Stimulated activated naive CD8-positive, alpha-beta T cell treated with anti-CD3 and anti-CD28 coated beads, Interleukin-15, Interleukin-2, amounts not matched to agents 100 ng/mL and 50 ng/mL, for 24 hours (primary cell): ENCODE measurements at regions not wholly inside any gene's neighbourhood (a gene's known extent, or its start where the extent isn't known, plus 50 kb on each side); places are given as distances from the start of the nearest gene placed in this dataset.

Source experiments
- H3K27ac Mint-ChIP-seq: one replicate; pipeline ENCODE4 v1.8.0; 2021; ENCODE audit warnings: mild to moderate bottlenecking, mixed read lengths
- H3K27me3 Mint-ChIP-seq: one replicate; pipeline ENCODE4 v1.8.0; 2021; ENCODE audit warnings: mixed read lengths
- H3K36me3 Mint-ChIP-seq: one replicate; pipeline ENCODE4 v1.8.0; 2021; ENCODE audit warnings: low read depth, mixed read lengths
- H3K4me1 Mint-ChIP-seq: one replicate; pipeline ENCODE4 v1.8.0; 2021; ENCODE audit warnings: low read depth, mixed read lengths
- H3K4me3 Mint-ChIP-seq: one replicate; pipeline ENCODE4 v1.8.0; 2021; ENCODE audit warnings: mild to moderate bottlenecking, mixed read lengths
- H3K9me3 Mint-ChIP-seq: one replicate; pipeline ENCODE4 v1.8.0; 2021; ENCODE audit warnings: mixed read lengths

DNA sequence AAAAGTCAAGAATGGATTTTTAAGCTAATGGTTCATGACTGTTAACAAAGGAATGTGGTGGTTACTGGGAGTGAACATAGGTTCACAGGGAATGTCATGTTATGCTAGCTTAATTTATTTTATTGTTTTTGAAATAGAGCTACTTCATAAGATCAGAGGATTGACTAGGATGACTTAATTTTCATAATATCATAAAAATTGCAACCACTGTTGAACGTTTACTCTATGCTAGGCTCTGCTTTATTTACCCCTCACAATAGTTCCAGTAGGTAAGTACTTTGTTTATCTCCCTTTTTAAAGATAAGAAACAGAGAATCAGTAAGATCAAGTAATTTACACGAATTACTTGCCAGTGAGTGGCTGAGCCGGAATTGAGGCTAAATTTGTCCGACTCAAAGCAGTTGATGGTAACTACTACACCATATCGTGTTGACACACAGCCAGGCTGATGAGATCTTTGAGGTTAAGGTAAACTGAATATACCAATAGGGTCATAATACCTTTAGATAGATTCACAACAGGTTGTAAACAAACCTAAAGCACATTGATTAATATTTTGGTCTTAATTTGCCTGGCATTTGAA lies 194.6 kb upstream of the CITED2 start:
- Mint-ChIP-seq H3K27me3 (peaks cover 3% of the 10 kb centered on the region), H3K36me3 (no peaks in the 10 kb centered on the region), H3K27ac (no peak overlapping the region), H3K9me3 (peaks cover 3% of the 10 kb centered on the region), H3K4me1 (peaks cover 6% of the 10 kb centered on the region), H3K4me3 (no peak overlapping the region)

DNA sequence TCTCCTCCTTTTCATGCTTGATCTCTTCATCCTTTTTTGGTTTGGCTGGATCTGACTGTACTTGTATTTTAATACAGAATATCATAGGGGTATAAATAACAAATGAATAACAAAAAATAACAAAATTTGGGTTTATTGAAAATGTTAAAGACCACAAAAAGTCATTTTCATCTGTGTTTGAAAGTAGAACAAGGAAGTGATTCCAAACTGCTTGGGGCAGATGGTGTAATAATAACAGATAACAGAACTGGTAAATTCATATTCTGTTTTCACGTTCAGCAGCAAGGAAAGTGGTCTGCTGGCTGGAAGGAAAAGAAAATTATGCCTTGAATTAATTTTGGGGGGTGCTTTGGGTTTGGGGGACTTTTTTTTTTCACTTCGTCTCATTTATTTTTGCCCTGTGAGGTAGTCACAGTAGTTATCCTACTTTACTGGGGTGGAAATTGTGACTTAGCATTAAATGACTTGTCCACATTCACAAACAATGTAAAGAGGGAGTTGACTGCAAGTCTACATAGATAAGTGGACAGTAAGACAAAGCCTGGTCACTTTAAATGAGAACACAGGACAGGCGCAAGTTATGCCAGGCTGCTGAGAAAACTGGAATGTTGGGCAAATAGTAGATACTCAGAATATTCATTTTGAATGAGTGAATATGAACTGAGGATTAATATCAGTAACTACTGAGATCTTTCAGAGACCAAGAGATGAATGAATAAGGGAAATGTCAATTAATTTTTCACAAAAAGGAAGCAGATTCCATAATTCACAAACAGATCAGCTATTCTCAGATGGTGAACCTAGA lies 193.9 kb upstream of the CITED2 start:
- H3K27me3 Mint-ChIP-seq, result no peaks in the 10 kb centered on the region
- H3K27ac Mint-ChIP-seq, result no peak overlapping the region
- H3K4me3 Mint-ChIP-seq, result no peak overlapping the region
- H3K36me3 Mint-ChIP-seq, result no peaks in the 10 kb centered on the region
- H3K4me1 Mint-ChIP-seq, result peaks cover 6% of the 10 kb centered on the region
- no peaks in the 10 kb centered on the region for H3K9me3 Mint-ChIP-seq

DNA sequence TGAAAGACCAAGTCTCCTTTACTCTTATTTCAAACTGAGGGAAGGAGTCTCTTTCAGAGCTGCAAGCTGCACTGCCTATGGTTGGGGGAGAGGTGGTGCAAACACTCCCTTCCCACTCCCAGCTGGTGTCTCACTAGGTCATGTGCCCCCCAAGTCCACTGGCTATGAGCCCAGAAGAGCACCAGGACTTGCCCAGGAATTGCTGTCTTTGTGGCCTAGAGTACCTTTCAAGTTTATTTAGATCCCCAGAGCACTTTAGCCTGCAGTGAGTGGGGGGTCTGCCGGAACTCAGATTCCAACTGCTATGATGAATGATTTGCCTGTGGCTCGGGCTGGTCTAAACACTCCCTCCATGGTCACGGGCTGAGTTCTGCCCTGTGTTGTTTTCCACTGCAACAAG lies 192.6 kb upstream of the CITED2 start:
- Mint-ChIP-seq H3K27me3 (no peaks in the 10 kb centered on the region), H3K4me1 (peaks cover 6% of the 10 kb centered on the region), H3K36me3 (no peaks in the 10 kb centered on the region), H3K4me3 (no peak overlapping the region), H3K27ac (no peak overlapping the region), H3K9me3 (no peaks in the 10 kb centered on the region)

DNA sequence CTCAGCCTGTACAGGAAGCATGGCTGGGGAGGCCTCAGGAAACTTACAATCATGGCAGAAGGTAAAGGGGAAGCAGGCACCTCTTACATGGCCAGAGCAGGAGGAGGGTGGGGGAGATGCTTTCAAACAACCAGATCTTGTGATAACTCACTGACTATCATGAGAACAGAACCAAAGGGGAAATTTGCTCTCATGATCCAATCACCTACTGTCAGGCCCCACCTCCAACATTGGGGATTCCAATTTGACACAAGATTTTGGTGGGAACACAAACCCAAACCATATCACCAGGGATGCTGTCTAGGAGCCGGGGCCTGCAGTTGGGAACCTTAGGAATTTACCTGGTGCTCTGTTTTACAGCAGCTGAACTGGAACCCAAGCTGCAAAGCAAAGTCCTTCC lies 191.1 kb upstream of the CITED2 start:
- H3K4me1 Mint-ChIP-seq, result peaks cover 6% of the 10 kb centered on the region
- no peak overlapping the region for H3K27ac Mint-ChIP-seq
- no peaks in the 10 kb centered on the region for H3K27me3 Mint-ChIP-seq
- H3K9me3 Mint-ChIP-seq, result peaks cover 4% of the 10 kb centered on the region
- no peak overlapping the region for H3K4me3 Mint-ChIP-seq
- H3K36me3 Mint-ChIP-seq, result no peaks in the 10 kb centered on the region

DNA sequence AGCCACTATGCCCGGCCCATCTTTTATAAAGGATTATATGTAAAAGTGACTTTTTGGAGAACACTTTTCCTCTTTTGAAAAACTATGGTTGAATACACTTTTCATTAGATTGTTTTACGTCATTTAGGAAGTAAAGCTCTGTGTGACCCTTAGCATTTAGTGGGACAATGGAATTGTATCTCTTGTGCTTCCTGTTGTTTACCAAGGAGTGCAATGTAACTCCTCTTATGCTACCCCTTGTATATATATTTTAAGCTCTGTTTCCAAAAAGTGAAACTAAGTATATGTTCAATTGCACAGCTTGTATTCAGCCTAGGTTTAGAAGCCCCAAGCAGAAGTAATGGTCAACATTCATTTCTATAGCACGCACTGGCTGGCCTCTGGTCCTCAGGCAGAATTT lies 183.1 kb upstream of the CITED2 start:
- Mint-ChIP-seq H3K27ac (no peak overlapping the region), H3K4me3 (no peak overlapping the region), H3K4me1 (no peaks in the 10 kb centered on the region), H3K27me3 (no peaks in the 10 kb centered on the region), H3K9me3 (peaks cover 8% of the 10 kb centered on the region), H3K36me3 (no peaks in the 10 kb centered on the region)

DNA sequence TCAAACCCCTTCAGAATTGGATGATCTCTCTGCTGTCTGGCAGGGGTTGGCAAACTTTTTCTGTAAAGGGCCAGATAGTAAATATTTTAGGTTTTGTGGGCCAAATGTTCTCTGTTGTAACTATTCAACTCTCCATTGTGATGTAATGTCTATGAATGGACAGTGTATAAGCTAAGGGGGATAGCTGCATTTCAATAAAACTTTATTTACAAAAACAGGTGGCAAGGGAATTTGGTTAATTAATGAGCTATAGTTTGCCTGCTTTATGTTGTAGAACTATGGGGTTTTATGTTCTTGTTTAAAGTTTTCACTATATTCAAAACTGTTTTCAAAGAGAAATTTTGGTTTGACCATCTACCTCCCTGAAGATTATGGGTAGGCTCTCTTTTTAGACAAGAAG lies 182.1 kb upstream of the CITED2 start:
- no peaks in the 10 kb centered on the region for H3K4me1 Mint-ChIP-seq
- no peaks in the 10 kb centered on the region for H3K27me3 Mint-ChIP-seq
- peaks cover 8% of the 10 kb centered on the region for H3K9me3 Mint-ChIP-seq
- H3K27ac Mint-ChIP-seq, result no peak overlapping the region
- H3K36me3 Mint-ChIP-seq, result no peaks in the 10 kb centered on the region
- no peak overlapping the region for H3K4me3 Mint-ChIP-seq

DNA sequence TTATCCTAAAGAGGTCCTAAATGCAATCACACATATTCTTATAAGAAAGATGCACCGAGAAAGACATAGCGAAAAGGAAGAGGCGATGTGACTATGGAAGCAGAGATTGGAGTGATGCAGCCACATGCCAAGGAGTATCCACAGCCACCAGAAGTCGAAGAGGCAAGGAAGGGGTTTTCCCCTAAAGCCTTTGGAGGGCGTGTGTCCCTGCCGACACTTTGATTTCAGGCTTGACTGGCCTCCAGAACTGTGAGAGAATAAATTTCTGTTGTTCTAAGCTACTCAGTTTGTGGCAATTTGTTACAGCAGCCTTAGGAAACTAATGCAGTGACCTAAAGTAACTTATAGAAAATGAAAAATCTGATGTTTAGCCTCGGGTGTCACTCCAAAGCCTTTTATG lies 179.5 kb upstream of the CITED2 start:
- H3K27ac Mint-ChIP-seq, result no peak overlapping the region
- H3K9me3 Mint-ChIP-seq, result no peaks in the 10 kb centered on the region
- no peaks in the 10 kb centered on the region for H3K27me3 Mint-ChIP-seq
- H3K4me1 Mint-ChIP-seq, result no peaks in the 10 kb centered on the region
- H3K36me3 Mint-ChIP-seq, result no peaks in the 10 kb centered on the region
- H3K4me3 Mint-ChIP-seq, result no peak overlapping the region

DNA sequence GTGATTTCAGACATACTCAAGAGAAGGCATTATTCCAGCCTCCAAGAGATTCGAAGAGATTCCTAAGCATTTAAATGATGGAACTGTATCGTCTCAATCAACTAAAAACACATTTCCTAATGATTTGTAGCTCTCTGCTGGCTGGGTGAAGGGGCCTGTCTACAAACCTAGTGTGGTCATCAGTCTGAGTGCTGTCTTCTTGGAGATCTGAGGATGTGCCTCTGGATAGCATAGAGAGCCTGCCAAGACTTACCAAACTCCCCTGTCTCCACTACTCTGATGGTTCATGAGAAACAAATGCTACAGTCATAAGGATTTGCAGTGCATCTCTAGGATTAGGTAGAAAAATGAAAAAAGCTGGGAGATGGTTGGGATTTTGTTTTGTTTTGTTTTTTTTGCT lies 176.9 kb upstream of the CITED2 start:
- H3K4me1 Mint-ChIP-seq, result no peaks in the 10 kb centered on the region
- no peaks in the 10 kb centered on the region for H3K9me3 Mint-ChIP-seq
- H3K27ac Mint-ChIP-seq, result no peak overlapping the region
- H3K4me3 Mint-ChIP-seq, result no peak overlapping the region
- no peaks in the 10 kb centered on the region for H3K27me3 Mint-ChIP-seq
- H3K36me3 Mint-ChIP-seq, result no peaks in the 10 kb centered on the region

DNA sequence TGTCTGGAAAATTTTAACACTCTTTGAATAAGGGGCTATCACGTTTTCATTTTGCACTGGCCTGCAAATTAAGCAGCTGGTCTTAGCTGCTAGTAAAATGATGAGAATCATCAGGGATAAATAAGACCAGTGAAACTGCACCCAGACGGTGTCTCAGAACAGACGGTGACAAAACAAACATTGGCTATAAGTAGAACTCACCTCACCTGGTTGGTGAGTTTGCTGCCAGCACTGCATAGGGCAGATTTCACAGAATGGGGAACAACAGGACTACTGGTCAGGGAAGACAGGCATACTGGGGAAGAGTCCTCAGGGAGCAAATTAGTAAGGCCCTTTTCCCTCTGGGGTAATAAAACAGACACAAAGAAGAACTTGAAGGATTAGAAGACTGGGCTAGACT lies 175.9 kb upstream of the CITED2 start:
- Mint-ChIP-seq H3K4me1 (no peaks in the 10 kb centered on the region), H3K27ac (no peak overlapping the region), H3K4me3 (no peak overlapping the region), H3K36me3 (no peaks in the 10 kb centered on the region), H3K9me3 (no peaks in the 10 kb centered on the region), H3K27me3 (no peaks in the 10 kb centered on the region)

DNA sequence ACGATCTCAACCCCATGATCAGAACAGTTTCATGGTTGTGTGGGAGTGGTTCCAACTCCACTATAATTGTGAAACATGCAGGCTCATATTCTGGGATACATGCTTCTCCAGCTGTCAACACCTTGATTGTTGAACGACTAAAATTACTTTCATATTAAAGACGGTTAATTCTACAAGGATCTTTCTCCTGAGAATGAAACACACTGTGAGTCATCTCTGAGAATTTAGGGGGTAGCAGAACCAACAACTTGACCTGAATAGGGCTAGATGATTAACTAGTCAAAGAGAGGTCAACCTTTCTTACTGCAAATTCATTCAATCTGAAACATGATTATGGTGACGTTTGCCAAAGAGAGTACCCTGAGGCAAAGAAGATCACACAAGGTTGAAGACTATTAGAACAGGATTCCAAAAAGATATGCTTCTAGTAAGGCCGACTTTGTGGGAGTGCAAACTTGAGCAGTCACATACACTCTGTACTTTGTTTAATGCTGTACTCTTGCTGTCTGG lies 175.2 kb upstream of the CITED2 start:
- H3K4me1 Mint-ChIP-seq, result no peaks in the 10 kb centered on the region
- H3K27me3 Mint-ChIP-seq, result no peaks in the 10 kb centered on the region
- H3K9me3 Mint-ChIP-seq, result no peaks in the 10 kb centered on the region
- no peak overlapping the region for H3K4me3 Mint-ChIP-seq
- H3K27ac Mint-ChIP-seq, result no peak overlapping the region
- H3K36me3 Mint-ChIP-seq, result no peaks in the 10 kb centered on the region

DNA sequence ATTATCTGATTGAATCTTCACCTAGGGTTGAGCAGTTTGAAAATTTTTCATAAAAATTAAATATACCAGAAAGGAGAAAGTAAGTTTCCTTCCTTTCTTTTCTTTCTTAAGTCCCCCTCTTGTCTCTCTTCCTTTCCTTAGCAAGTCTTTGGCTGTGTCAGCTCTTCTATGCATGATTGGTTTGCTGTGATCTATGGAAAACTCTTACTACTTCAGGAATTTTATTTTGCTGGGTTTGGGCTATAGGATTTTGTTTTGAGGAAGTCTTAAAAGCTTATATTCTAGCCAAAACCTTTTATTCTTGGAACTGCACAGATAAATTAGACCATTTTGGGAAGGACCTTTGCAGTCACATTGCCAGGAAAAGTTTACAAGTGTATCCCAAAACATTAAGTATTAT lies 173.4 kb upstream of the CITED2 start:
- H3K27ac Mint-ChIP-seq, result no peak overlapping the region
- H3K4me1 Mint-ChIP-seq, result no peaks in the 10 kb centered on the region
- no peak overlapping the region for H3K4me3 Mint-ChIP-seq
- H3K36me3 Mint-ChIP-seq, result no peaks in the 10 kb centered on the region
- H3K27me3 Mint-ChIP-seq, result no peaks in the 10 kb centered on the region
- H3K9me3 Mint-ChIP-seq, result no peaks in the 10 kb centered on the region

DNA sequence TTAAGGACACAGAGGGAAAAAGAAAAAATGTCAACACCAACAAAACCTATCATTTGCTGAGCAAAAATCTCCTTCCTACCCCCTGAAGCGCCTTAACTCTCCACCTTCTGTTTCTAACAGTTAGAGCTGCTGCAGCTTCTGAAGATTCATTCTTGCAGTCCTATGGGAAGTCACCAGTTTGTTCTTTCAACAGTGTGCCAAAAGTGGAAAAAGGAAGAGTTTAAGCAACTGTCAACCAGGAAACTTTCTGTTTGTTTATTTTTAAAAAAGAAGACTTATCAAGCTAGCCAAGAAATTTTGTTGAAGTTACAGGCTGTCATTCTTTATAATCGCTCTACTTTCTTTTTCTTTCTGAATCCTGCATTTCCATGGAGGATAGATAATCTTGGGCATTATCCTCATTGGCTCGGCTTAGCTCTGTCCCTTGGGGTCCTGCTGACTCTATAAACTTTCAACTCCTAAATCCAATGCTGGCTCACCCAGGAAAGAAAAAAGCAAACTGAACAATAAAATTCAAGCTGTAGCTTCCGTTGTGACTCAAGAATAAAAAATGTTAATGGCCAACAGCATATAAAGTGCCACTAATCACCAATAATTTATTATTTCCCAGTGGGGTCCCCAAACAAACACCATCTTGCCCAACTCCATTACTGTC lies 172.8 kb upstream of the CITED2 start:
- Mint-ChIP-seq H3K9me3 (no peaks in the 10 kb centered on the region), H3K27ac (no peak overlapping the region), H3K4me1 (no peaks in the 10 kb centered on the region), H3K27me3 (no peaks in the 10 kb centered on the region), H3K36me3 (no peaks in the 10 kb centered on the region), H3K4me3 (no peak overlapping the region)

DNA sequence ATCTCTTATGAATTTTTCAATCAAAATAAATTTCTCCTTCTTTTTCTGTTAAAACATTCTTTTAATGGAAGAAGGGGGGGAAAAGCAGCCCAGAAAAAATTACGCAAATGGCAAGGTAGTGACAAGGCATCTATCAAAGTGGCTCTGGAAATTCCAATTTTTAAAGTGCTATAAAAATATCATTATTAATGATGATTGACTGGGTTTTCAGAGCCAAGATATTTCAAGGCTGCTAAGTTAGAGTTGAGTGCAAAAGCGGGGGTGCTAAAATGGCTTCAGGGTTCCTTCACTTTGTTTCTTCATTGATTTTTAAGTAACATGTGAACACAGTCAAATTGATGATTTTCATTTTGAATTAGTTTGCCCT lies 171.6 kb upstream of the CITED2 start:
- Mint-ChIP-seq H3K27me3 (no peaks in the 10 kb centered on the region), H3K4me3 (no peak overlapping the region), H3K36me3 (no peaks in the 10 kb centered on the region), H3K27ac (no peak overlapping the region), H3K9me3 (no peaks in the 10 kb centered on the region), H3K4me1 (peaks cover under 1% of the 10 kb centered on the region)

DNA sequence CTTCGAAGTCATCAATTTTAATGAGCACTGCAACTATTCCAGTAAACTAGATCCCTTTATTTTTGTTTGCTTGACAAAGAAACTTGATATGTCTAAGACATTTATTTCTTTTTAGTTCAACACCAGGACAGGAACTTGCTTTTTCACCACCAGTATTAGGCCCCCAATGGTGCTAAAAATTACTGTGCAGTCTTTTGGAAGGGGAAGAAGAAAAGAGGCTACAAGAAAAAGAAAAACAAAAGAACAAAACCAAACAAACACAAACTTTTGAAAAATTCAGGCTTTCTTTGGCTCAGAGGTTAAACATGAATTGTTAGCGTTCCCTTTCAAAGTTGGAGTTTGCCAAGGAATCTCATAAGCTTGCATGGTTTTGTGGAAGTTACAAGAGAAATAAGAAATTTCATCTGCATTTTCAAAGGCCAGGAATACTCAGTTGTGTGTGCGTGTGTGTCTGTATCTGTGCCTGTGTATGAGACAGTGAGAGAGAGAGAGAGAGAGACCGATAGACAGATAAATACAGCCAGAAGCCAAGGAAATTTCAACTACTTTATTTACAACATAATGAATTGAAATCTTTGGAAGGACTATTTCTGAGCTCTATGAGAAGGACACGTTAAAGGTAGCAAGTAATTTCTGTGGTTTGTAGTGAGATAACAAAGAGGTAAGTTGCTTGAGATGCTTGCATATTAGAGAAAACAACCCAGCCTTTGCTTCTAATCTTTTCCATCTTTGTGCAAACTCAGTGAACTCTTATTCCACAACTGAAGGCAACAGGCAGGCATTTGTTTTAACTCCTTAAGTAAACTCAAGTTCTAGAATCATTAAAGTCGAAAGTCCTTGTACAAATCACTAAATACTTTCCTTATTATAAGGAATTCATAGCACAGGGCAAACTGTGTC lies 171.0 kb upstream of the CITED2 start:
- Mint-ChIP-seq H3K27me3 (no peaks in the 10 kb centered on the region), H3K36me3 (no peaks in the 10 kb centered on the region), H3K9me3 (no peaks in the 10 kb centered on the region), H3K4me3 (no peak overlapping the region), H3K27ac (no peak overlapping the region), H3K4me1 (peaks cover 6% of the 10 kb centered on the region)

DNA sequence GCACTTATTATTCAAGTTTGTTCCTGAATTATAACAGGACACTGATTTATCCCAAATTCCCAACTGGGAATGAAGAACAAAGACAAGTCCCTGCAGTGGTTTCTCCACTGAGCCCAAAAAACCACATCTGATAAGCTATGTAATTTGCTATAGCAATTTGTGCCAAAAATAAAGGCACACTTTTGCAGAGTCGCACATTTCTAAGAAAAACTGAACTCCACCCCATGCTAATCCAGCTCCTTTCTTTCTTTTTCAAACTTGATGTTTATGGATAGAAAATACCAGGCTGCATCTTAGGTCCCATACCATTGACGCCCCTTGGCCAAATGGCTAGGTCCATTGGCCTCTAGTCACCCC lies 170.2 kb upstream of the CITED2 start:
- Mint-ChIP-seq H3K9me3 (no peaks in the 10 kb centered on the region), H3K36me3 (no peaks in the 10 kb centered on the region), H3K27me3 (no peaks in the 10 kb centered on the region), H3K4me3 (no peak overlapping the region), H3K4me1 (peaks cover 13% of the 10 kb centered on the region), H3K27ac (no peak overlapping the region)
